ENCODE measurements at regions not wholly inside any gene's neighbourhood (a gene's known extent, or its start where the extent isn't known, plus 50 kb on each side); places are given as distances from the start of the nearest gene placed in this dataset.

GRCh38 chr9:107210775-107211174, 72.3 kb upstream of the RAD23B start:
- WGBS, 2 experiments (ENCODE audit: insufficient coverage in 2 of 2), result 87 to 100% methylated on average over 2 to 4 of the region's 6 CpGs
- Histone ChIP-seq H3K27ac (ENCODE audit: low read depth, low read length, severe bottlenecking) (no peak overlapping the region), H3K36me3 (ENCODE audit: control insufficient read depth, insufficient read depth, low read length) (no peaks in the 10 kb centered on the region), H3K9me3 (ENCODE audit: control insufficient read depth, low read length) (no peaks in the 10 kb centered on the region), H3K4me1 (ENCODE audit: control insufficient read depth, insufficient read depth, low read length, poor library complexity, severe bottlenecking) (peaks cover 45% of the 10 kb centered on the region), H3K4me3 (ENCODE audit: extremely low read depth, insufficient read depth, low read length, poor library complexity, severe bottlenecking) (no peak overlapping the region)

GRCh38 chr9:107211284-107211923, 71.7 kb upstream of the RAD23B start:
- no peaks in the 10 kb centered on the region for H3K36me3 ChIP-seq (ENCODE audit: control insufficient read depth, insufficient read depth, low read length)
- 85 to 89% methylated on average over 5 to 7 of the region's 9 CpGs for WGBS, 2 experiments (ENCODE audit: insufficient coverage in 2 of 2)
- no peak overlapping the region for H3K27ac ChIP-seq (ENCODE audit: low read depth, low read length, severe bottlenecking)
- peaks cover 45% of the 10 kb centered on the region for H3K4me1 ChIP-seq (ENCODE audit: control insufficient read depth, insufficient read depth, low read length, poor library complexity, severe bottlenecking)
- no peak overlapping the region for H3K4me3 ChIP-seq (ENCODE audit: extremely low read depth, insufficient read depth, low read length, poor library complexity, severe bottlenecking)
- no peaks in the 10 kb centered on the region for H3K9me3 ChIP-seq (ENCODE audit: control insufficient read depth, low read length)

GRCh38 chr9:107212613-107213012, 70.5 kb upstream of the RAD23B start:
- Histone ChIP-seq H3K36me3 (ENCODE audit: control insufficient read depth, insufficient read depth, low read length) (no peaks in the 10 kb centered on the region), H3K4me1 (ENCODE audit: control insufficient read depth, insufficient read depth, low read length, poor library complexity, severe bottlenecking) (peaks cover 44% of the 10 kb centered on the region), H3K27ac (ENCODE audit: low read depth, low read length, severe bottlenecking) (peak overlapping the region; percentile 95), H3K9me3 (ENCODE audit: control insufficient read depth, low read length) (no peaks in the 10 kb centered on the region), H3K4me3 (ENCODE audit: extremely low read depth, insufficient read depth, low read length, poor library complexity, severe bottlenecking) (no peak overlapping the region)
- 100% methylated on average over 1 to 3 of the region's 5 CpGs for WGBS, 2 experiments (ENCODE audit: insufficient coverage in 2 of 2)

- H3K27ac ChIP-seq (ENCODE audit: low read depth, low read length, severe bottlenecking), result peak overlapping the region; percentile 95
- no peak overlapping the region for H3K4me3 ChIP-seq (ENCODE audit: extremely low read depth, insufficient read depth, low read length, poor library complexity, severe bottlenecking)
- peaks cover 39% of the 10 kb centered on the region for H3K4me1 ChIP-seq (ENCODE audit: control insufficient read depth, insufficient read depth, low read length, poor library complexity, severe bottlenecking)
- no peaks in the 10 kb centered on the region for H3K36me3 ChIP-seq (ENCODE audit: control insufficient read depth, insufficient read depth, low read length)
- no peaks in the 10 kb centered on the region for H3K9me3 ChIP-seq (ENCODE audit: control insufficient read depth, low read length)
- WGBS, 2 experiments (ENCODE audit: insufficient coverage in 2 of 2), result 86% methylated on average over 1 of the region's 6 CpGs; no CpG with 5 or more reads in 1 of the 2 experiments
Observed at GRCh38 chr9:107213080-107213479, 70.0 kb upstream of the RAD23B start.

- WGBS, 2 experiments (ENCODE audit: insufficient coverage in 2 of 2), result 44 to 55% methylated on average over 4 to 5 of the region's 6 CpGs
- Histone ChIP-seq H3K27ac (ENCODE audit: low read depth, low read length, severe bottlenecking) (peak overlapping the region; percentile 95), H3K4me1 (ENCODE audit: control insufficient read depth, insufficient read depth, low read length, poor library complexity, severe bottlenecking) (peaks cover 35% of the 10 kb centered on the region), H3K4me3 (ENCODE audit: extremely low read depth, insufficient read depth, low read length, poor library complexity, severe bottlenecking) (no peak overlapping the region), H3K36me3 (ENCODE audit: control insufficient read depth, insufficient read depth, low read length) (no peaks in the 10 kb centered on the region), H3K9me3 (ENCODE audit: control insufficient read depth, low read length) (no peaks in the 10 kb centered on the region)
Observed at GRCh38 chr9:107213561-107214028, 69.5 kb upstream of the RAD23B start.

- Histone ChIP-seq H3K27ac (ENCODE audit: low read depth, low read length, severe bottlenecking) (peak overlapping the region; percentile 95), H3K4me1 (ENCODE audit: control insufficient read depth, insufficient read depth, low read length, poor library complexity, severe bottlenecking) (peaks cover 35% of the 10 kb centered on the region), H3K9me3 (ENCODE audit: control insufficient read depth, low read length) (no peaks in the 10 kb centered on the region), H3K4me3 (ENCODE audit: extremely low read depth, insufficient read depth, low read length, poor library complexity, severe bottlenecking) (no peak overlapping the region), H3K36me3 (ENCODE audit: control insufficient read depth, insufficient read depth, low read length) (no peaks in the 10 kb centered on the region)
- WGBS, 2 experiments (ENCODE audit: insufficient coverage in 2 of 2), result 100% methylated on average over 1 of the region's 3 CpGs; no CpG with 5 or more reads in 1 of the 2 experiments
Observed at GRCh38 chr9:107214381-107214780, 68.7 kb upstream of the RAD23B start.

- H3K9me3 ChIP-seq (ENCODE audit: control insufficient read depth, low read length), result no peaks in the 10 kb centered on the region
- H3K27ac ChIP-seq (ENCODE audit: low read depth, low read length, severe bottlenecking), result peak overlapping the region; percentile 95
- no peak overlapping the region for H3K4me3 ChIP-seq (ENCODE audit: extremely low read depth, insufficient read depth, low read length, poor library complexity, severe bottlenecking)
- peaks cover 35% of the 10 kb centered on the region for H3K4me1 ChIP-seq (ENCODE audit: control insufficient read depth, insufficient read depth, low read length, poor library complexity, severe bottlenecking)
- 85 to 100% methylated on average over 1 to 2 of the region's 2 CpGs for WGBS, 2 experiments (ENCODE audit: insufficient coverage in 2 of 2)
- no peaks in the 10 kb centered on the region for H3K36me3 ChIP-seq (ENCODE audit: control insufficient read depth, insufficient read depth, low read length)
Observed at GRCh38 chr9:107214915-107215314, 68.2 kb upstream of the RAD23B start.

- H3K36me3 ChIP-seq (ENCODE audit: control insufficient read depth, insufficient read depth, low read length), result no peaks in the 10 kb centered on the region
- no peak overlapping the region for H3K27ac ChIP-seq (ENCODE audit: low read depth, low read length, severe bottlenecking)
- no peak overlapping the region for H3K4me3 ChIP-seq (ENCODE audit: extremely low read depth, insufficient read depth, low read length, poor library complexity, severe bottlenecking)
- H3K4me1 ChIP-seq (ENCODE audit: control insufficient read depth, insufficient read depth, low read length, poor library complexity, severe bottlenecking), result peaks cover 35% of the 10 kb centered on the region
- WGBS, 2 experiments (ENCODE audit: insufficient coverage in 2 of 2), result 75% methylated on average over 1 of the region's 2 CpGs; no CpG with 5 or more reads in 1 of the 2 experiments
- no peaks in the 10 kb centered on the region for H3K9me3 ChIP-seq (ENCODE audit: control insufficient read depth, low read length)
Observed at GRCh38 chr9:107215381-107215780, 67.7 kb upstream of the RAD23B start.

- Histone ChIP-seq H3K9me3 (ENCODE audit: control insufficient read depth, low read length) (no peaks in the 10 kb centered on the region), H3K4me1 (ENCODE audit: control insufficient read depth, insufficient read depth, low read length, poor library complexity, severe bottlenecking) (peaks cover 31% of the 10 kb centered on the region), H3K4me3 (ENCODE audit: extremely low read depth, insufficient read depth, low read length, poor library complexity, severe bottlenecking) (no peak overlapping the region), H3K36me3 (ENCODE audit: control insufficient read depth, insufficient read depth, low read length) (no peaks in the 10 kb centered on the region), H3K27ac (ENCODE audit: low read depth, low read length, severe bottlenecking) (no peak overlapping the region)
- 94 to 95% methylated on average over 4 of the region's 4 CpGs for WGBS, 2 experiments (ENCODE audit: insufficient coverage in 2 of 2)
Observed at GRCh38 chr9:107216329-107216728, 66.8 kb upstream of the RAD23B start.

- no peaks in the 10 kb centered on the region for H3K36me3 ChIP-seq (ENCODE audit: control insufficient read depth, insufficient read depth, low read length)
- H3K4me3 ChIP-seq (ENCODE audit: extremely low read depth, insufficient read depth, low read length, poor library complexity, severe bottlenecking), result no peak overlapping the region
- H3K9me3 ChIP-seq (ENCODE audit: control insufficient read depth, low read length), result no peaks in the 10 kb centered on the region
- no peak overlapping the region for H3K27ac ChIP-seq (ENCODE audit: low read depth, low read length, severe bottlenecking)
- WGBS, 2 experiments (ENCODE audit: insufficient coverage in 2 of 2), result 90% methylated on average over 4 to 5 of the region's 6 CpGs
- H3K4me1 ChIP-seq (ENCODE audit: control insufficient read depth, insufficient read depth, low read length, poor library complexity, severe bottlenecking), result peaks cover 24% of the 10 kb centered on the region
Observed at GRCh38 chr9:107218829-107219485, 64.1 kb upstream of the RAD23B start.
